ENCODE measurements at regions not wholly inside any gene's neighbourhood (a gene's known extent, or its start where the extent isn't known, plus 50 kb on each side); places are given as distances from the start of the nearest gene placed in this dataset.

DNA sequence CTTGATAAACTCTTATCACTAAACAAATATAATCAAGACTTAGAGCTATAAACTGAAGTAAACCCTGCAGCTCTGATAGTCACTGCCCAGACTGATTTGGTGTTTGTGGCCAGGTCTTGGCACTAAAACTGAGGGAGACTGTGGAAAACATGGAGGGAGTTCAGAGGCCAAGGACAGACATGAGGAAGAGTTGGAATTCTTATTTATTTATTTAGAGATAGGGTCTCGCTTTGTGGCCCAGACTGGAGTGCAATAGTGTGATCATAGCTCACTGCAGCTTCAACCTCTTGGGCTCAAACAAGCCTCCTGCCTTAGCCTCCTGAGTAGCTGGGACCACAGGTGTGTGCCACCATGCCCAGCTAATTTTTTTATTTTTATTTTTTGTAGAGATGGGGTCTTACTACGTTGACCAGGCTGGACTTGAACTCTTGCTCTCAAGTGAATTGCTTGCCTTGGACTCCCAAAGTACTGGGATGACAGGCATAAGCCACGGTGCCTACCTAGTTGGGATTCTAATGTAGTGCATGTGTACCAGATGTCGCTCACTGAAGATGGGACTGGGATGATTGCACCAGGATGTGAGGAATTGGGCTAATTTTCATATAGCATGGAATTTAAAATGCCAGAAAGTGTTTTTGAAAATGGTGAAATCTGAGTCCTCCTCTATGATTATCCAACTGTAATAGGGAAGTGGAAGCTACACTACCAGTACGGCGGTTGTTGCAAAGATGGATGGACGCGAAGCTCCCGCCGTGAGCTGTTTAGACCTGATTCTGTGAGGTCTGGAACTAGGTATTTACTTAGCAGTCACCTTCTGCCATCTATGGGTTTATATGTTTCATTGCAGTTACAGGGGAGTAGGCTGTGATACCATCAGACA is 52.7 kb upstream of the CTLA4 start:
- no peaks in the 10 kb centered on the region for H3K36me3 ChIP-seq
- no peaks in the 10 kb centered on the region for H3K9me3 ChIP-seq
- TF ChIP-seq, protein P1, sequence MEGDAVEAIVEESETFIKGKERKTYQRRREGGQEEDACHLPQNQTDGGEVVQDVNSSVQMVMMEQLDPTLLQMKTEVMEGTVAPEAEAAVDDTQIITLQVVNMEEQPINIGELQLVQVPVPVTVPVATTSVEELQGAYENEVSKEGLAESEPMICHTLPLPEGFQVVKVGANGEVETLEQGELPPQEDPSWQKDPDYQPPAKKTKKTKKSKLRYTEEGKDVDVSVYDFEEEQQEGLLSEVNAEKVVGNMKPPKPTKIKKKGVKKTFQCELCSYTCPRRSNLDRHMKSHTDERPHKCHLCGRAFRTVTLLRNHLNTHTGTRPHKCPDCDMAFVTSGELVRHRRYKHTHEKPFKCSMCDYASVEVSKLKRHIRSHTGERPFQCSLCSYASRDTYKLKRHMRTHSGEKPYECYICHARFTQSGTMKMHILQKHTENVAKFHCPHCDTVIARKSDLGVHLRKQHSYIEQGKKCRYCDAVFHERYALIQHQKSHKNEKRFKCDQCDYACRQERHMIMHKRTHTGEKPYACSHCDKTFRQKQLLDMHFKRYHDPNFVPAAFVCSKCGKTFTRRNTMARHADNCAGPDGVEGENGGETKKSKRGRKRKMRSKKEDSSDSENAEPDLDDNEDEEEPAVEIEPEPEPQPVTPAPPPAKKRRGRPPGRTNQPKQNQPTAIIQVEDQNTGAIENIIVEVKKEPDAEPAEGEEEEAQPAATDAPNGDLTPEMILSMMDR (IDR thresholded peaks at IDR 0.05): peak; percentile 69 to 89 (median 84)
- peak overlapping the region in 1 of 2 donors; percentile 38 for H3K4me3 ChIP-seq
- no peaks in the 10 kb centered on the region for H3K27me3 ChIP-seq
- peak overlapping the region in 1 of 2 donors; percentile 20 for H3K27ac ChIP-seq
- intact Hi-C loops (cut with DNase I): loop anchor here (1.0 to 10.0 kb wide), 4 partner anchors 97 to 331 kb away; partner anchors contain the start of gene RAPH1
- no peaks in the 10 kb centered on the region for H3K4me1 ChIP-seq
- DNase-seq (ENCODE audit: low spot score in 2 of 2): peak; percentile 26 to 75

DNA sequence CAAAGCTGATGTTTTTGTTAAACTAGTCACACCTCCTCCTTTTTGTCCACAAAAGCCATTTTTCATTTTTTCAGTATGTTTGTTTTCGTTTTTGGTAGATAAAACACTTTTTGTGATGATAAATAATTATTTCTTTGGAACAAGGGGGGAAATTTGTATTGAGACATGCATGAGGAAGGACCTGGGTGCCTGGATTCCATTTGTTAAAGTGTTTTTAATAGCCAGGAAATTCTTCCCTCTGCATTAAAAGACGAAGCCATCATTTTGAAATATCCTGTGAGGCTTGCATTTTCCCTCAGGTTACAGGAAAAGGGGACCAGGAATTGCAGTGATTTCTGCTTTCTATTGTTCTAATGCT is 52.1 kb upstream of the CTLA4 start:
- no peak for DNase-seq (ENCODE audit: low spot score in 2 of 2)
- TF ChIP-seq, protein P1 (IDR thresholded peaks at IDR 0.05): no peak
- Histone ChIP-seq H3K27me3 (no peaks in the 10 kb centered on the region), H3K36me3 (no peaks in the 10 kb centered on the region), H3K27ac (no peak overlapping the region), H3K4me3 (peak overlapping the region in 1 of 2 donors; percentile 31), H3K4me1 (no peaks in the 10 kb centered on the region), H3K9me3 (no peaks in the 10 kb centered on the region)
- intact Hi-C loops (cut with DNase I): loop anchor here (1.0 to 10.0 kb wide), 4 partner anchors 97 to 331 kb away; partner anchors contain the start of gene RAPH1

DNA sequence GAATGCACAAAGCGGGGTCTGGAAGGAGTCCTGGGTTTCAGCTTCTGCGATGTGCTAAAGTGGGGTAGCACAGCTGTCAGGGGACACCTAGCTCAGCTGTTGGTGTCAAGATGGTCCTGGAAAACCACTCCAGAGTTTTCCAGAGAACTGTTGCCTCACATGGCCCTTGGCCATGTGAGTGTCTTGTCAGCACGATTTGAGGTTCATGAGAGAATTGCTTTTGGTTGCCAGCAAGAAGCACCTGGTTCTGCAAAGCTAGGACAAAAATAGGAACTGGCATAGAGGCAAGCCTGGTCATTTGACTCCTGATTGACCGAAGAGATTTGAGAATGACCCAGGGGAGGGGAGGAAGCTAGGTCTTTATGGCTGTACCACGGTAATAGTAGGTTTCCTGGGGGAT is 50.4 kb upstream of the CTLA4 start:
- H3K4me3 ChIP-seq: no peak overlapping the region
- intact Hi-C loops (cut with DNase I): loop anchor here (5.0 to 10.0 kb wide), 2 partner anchors 95 to 162 kb away; no protein-coding TSS in a partner anchor
- TF ChIP-seq, protein P1 (IDR thresholded peaks at IDR 0.05): no peak
- DNase-seq (ENCODE audit: low spot score in 2 of 2): no peak
- no peak overlapping the region for H3K27ac ChIP-seq
- no peaks in the 10 kb centered on the region for H3K36me3 ChIP-seq
- no peaks in the 10 kb centered on the region for H3K27me3 ChIP-seq
- H3K4me1 ChIP-seq: no peaks in the 10 kb centered on the region
- no peaks in the 10 kb centered on the region for H3K9me3 ChIP-seq

Data from ascending aorta (tissue), 2 donors.